HL-60 (cell line): ENCODE measurements at regions not wholly inside any gene's neighbourhood (a gene's known extent, or its start where the extent isn't known, plus 50 kb on each side); places are given as distances from the start of the nearest gene placed in this dataset.
"Not testable (repeated sequence)": the region's sequence is repeated elsewhere in the genome, so short reads cannot be mapped to it uniquely, and the experiment has no call there.

Source experiments
- GABPA ChIP-seq: IDR thresholded peaks from 2 replicates; pipeline ENCODE4 v1.6.1; 2012; ENCODE audit warnings: low read depth
- POLR2AphosphoS5 ChIP-seq: IDR thresholded peaks from 2 replicates; pipeline ENCODE4 v1.6.1; 2012; ENCODE audit warnings: low read depth
- SPI1 ChIP-seq: IDR thresholded peaks from 2 replicates; pipeline ENCODE4 v1.6.1; 2012; ENCODE audit warnings: low read depth, mild to moderate bottlenecking, borderline replicate concordance
- TF ChIP-seq, protein P1 (sequence below): IDR thresholded peaks from one replicate; pipeline ENCODE4 v1.5.1; 2011; ENCODE audit warnings: low read length, control low read depth, inconsistent platforms; ENCODE audit not compliant: insufficient read depth
- TF ChIP-seq, protein P2 (sequence below): IDR thresholded peaks from 2 replicates; pipeline ENCODE4 v1.6.1; 2012; ENCODE audit warnings: low read depth; ENCODE audit not compliant: insufficient replicate concordance

DNA sequence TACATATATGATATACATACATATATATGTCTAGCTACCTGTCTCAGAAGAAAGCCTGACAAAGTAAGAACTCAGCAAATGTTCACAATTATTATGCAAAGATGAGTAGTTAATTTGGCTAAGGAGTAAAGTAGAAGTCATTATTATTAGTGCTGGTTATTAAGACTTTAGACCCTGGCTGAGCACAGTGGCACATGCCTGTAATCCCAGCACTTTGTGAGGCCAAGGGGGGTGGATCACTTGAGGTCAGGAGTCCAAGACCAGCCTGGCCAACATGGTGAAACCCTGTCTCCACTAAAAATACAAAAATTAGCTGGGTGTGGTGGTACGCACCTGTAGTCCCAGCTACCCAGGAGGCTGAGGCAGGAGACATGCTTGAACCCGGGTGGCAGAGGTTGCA, 71.8 kb upstream of the MELK start:
- TF ChIP-seq, protein P1, sequence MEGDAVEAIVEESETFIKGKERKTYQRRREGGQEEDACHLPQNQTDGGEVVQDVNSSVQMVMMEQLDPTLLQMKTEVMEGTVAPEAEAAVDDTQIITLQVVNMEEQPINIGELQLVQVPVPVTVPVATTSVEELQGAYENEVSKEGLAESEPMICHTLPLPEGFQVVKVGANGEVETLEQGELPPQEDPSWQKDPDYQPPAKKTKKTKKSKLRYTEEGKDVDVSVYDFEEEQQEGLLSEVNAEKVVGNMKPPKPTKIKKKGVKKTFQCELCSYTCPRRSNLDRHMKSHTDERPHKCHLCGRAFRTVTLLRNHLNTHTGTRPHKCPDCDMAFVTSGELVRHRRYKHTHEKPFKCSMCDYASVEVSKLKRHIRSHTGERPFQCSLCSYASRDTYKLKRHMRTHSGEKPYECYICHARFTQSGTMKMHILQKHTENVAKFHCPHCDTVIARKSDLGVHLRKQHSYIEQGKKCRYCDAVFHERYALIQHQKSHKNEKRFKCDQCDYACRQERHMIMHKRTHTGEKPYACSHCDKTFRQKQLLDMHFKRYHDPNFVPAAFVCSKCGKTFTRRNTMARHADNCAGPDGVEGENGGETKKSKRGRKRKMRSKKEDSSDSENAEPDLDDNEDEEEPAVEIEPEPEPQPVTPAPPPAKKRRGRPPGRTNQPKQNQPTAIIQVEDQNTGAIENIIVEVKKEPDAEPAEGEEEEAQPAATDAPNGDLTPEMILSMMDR: not testable (repeated sequence)
- TF ChIP-seq POLR2AphosphoS5, GABPA, SPI1: not testable (repeated sequence)
- TF ChIP-seq, protein P2, sequence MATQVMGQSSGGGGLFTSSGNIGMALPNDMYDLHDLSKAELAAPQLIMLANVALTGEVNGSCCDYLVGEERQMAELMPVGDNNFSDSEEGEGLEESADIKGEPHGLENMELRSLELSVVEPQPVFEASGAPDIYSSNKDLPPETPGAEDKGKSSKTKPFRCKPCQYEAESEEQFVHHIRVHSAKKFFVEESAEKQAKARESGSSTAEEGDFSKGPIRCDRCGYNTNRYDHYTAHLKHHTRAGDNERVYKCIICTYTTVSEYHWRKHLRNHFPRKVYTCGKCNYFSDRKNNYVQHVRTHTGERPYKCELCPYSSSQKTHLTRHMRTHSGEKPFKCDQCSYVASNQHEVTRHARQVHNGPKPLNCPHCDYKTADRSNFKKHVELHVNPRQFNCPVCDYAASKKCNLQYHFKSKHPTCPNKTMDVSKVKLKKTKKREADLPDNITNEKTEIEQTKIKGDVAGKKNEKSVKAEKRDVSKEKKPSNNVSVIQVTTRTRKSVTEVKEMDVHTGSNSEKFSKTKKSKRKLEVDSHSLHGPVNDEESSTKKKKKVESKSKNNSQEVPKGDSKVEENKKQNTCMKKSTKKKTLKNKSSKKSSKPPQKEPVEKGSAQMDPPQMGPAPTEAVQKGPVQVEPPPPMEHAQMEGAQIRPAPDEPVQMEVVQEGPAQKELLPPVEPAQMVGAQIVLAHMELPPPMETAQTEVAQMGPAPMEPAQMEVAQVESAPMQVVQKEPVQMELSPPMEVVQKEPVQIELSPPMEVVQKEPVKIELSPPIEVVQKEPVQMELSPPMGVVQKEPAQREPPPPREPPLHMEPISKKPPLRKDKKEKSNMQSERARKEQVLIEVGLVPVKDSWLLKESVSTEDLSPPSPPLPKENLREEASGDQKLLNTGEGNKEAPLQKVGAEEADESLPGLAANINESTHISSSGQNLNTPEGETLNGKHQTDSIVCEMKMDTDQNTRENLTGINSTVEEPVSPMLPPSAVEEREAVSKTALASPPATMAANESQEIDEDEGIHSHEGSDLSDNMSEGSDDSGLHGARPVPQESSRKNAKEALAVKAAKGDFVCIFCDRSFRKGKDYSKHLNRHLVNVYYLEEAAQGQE: not testable (repeated sequence)
